ENCODE measurements at regions not wholly inside any gene's neighbourhood (a gene's known extent, or its start where the extent isn't known, plus 50 kb on each side); places are given as distances from the start of the nearest gene placed in this dataset.
A peak's percentile ranks its signal among the peaks of the same experiment; 100 is the strongest.

DNA sequence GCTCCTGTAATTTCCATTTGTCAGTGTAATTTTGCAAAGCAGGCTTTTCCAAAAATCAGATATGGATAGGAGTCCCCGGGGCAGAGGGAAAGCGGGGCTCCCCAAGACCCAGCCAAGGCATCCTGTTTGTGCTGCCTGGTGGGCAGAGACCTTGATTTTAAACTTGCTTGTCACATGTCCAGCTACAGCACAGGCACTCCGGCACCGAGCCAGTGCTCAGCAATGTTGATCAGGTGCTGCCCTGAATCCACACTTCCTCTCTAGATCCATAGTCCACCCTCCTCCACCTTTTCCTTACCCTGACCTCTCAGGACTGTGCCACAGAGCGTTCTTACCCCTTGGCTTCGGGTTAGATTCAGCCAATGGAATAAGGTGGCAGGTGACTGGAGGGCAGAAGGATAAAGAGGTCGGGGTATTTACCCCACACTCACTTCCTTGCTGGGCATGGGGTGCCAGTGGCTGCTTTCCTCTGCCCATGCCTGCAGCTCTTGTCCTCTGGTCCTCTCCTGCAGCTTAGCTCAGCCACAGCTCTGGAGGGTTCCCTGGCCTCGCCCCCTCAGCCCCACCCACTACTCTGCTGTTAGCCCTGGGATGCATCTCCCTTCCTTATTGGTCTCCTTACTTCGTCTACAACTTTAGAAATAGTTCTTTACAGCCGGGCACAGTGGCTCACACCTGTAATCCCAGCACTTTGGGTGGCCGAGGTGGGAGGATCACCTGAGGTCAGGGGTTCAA, 80.1 kb downstream of the IRF2BPL start:
- DNase-seq, result no peak

DNA sequence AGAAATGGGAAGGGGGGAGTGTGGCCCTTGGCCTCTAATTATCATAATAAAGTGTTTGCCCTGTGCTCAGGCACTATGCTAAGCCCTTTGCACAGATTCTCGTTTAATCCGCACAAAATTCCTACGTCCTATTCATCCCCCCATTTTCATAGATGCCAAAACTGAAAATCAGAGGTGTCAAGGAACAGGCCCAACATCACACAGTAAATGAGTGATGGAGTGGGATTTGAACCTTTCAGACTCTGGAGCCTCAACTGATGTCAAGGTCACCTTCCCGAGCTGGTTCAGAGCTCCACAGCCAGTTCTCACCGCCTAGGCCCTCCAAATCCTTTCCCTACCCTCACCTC, 80.7 kb downstream of the IRF2BPL start:
- DNase-seq, result no peak

DNA sequence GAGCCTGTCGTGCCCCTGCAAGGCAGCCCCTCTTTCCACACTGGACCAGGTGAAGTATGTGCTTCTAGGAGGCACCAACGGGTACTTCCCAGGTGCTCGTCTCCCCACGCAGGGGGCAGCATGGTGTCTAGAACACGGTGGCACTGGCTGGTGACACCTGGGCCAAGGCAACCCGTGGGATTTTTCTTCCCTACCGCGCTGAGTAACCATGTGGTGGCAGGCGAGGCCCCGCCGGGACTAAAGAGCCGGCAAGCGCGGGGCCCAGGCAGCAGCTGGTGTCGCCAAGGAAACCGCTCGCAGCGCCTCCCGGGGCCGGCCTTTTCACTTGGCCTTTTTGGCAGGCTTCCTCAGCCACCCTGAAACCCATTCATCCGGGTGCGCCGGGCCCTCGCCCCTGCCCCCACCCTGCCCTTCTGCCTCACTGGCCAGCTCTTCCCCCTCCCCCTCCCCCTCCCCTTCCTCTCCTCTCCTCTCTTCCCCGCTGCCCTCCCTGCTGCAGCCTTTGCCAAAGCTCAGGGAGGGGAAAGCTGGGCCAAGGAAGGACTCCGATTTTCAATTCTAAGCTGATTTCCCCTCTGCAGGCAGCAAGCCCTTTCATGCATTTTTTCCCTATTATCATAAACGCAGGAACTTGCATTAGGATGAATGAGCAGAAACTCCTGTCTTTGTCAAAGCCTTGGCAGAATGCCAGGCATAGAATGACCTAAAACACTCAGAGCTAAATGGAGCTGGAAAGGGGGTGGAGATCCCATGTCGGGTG, 81.2 kb downstream of the IRF2BPL start:
- DNase-seq, result peak; percentile 93

DNA sequence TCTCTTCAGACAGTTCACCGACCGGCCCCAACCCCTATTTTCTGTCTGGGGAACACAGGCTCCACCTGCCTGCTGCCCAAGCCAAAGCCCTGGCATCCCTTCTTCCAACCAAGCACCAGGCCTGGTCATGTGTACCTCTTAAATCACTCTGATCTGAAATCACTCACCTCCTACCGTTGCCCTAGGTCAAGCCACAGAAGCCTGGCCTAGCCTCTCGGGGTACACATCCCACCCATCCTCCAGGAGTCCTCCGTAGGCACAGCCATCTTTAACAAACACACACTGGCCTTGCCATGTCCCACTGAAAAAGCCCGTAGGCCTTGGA, 81.8 kb downstream of the IRF2BPL start:
- DNase-seq, result no peak

DNA sequence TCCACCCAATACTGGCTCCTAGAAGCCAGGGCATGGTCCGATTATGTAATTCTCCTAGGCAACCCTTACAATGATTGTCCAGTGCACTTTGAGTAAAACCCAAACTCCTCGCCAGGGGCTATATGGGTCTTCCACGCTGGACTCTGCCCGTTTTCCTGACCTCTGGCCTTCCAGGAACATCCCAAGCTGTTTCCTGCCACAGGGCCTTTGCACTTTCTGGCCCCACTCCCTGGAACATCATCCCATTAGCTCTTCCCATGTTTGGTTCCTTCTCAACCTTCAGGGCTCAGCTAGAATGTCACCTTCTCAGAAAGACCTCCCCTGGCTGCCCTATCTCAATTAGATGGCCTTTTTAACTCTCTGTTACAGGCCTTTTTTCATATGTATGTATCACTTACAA, 85.4 kb downstream of the IRF2BPL start:
- no peak for DNase-seq

DNA sequence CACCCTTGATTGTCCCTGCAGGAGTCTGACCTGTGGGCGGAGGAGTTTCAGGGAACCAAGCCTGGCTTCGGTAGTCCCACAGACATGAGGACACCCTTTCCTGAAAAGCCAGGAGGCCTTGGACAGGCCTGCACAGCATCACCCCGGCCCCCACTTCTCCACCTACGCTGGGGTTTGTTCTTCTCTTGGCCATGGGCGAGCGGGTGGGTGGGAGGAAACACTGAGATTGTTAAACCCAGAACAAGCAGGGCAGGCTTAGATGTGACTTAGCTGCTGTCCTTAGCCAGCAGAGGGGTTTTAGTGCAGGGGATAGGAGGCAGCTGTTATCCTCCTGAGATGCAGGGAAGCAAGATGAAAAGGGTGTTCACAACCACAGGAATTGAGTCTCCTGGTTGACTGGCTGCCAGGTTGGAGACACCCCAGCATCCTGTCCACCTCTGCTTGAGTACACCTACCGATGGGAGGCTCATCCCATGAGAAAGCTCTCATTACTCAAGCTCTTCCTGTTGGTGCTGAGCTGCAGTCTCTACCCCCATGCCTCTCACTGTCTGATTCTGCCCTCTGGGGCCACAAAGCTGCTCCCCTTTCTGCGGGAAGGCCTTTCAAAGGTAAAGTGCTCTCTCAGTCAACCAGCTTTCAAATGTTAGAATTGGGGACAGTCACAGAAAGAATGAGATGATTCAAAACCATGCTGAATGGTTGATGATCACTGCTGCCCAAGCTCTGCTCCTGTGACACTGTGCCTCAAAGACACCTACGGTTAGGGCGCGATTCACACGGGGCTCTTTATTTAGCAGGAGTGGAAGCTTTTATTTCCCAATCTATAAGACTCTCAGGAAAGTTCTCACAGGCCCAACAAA, 86.3 kb downstream of the IRF2BPL start:
- DNase-seq, result no peak

DNA sequence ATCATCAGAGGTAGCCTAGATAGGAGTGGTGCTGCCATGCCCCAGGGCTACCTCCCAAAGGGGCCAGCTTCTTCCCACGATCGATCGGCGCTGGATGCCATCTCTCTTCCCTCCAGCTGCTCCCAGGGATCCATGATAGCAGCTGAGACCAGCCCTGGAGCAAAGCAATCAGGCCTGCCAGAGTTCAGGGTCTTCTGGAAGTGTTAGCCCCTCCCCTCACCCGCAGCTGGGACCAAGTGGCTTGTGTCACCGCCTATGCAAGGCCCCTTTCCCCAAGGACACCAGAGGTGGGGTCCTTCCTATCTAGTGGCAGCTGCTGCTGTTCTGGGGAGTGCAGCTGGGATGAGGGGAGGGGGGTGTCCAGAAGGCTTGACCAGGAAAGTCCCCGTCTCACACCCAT, 87.0 kb downstream of the IRF2BPL start:
- DNase-seq, result no peak

DNA sequence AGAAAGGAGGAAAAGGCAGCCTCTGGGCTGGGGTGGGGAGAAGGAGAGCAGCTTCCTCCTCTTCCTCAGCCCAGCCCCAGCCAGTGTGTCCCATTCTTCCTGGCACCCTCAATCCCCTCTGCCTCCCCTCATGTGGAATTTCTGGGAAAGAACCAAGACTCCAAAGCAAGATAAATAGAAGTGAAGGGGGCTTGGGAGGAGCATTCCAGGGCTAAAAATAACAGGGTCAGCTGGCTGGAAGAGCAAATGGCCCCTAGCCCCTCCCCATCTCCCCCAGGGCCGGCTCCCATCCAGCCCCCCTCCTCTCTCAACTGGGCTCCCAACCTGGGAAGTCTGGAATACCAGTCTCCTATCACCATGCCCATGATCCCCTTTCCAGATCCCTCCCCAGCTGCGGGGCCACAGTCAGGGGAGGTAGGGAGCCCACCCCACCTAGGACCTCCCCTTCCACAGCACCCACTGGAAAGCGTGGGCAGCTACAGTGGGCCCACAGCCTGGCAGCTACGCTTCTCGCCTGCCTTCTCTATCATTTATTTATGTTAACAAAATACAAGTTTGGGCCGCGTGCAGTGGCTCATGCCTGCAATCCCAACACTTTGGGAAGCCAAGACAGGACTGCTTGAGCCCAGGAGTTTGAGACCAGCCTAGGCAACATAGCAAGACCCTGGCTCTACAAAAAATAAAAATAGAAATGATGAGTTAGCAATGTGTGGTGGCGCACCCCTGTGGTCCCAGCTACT, 88.3 kb downstream of the IRF2BPL start:
- no peak for DNase-seq

DNA sequence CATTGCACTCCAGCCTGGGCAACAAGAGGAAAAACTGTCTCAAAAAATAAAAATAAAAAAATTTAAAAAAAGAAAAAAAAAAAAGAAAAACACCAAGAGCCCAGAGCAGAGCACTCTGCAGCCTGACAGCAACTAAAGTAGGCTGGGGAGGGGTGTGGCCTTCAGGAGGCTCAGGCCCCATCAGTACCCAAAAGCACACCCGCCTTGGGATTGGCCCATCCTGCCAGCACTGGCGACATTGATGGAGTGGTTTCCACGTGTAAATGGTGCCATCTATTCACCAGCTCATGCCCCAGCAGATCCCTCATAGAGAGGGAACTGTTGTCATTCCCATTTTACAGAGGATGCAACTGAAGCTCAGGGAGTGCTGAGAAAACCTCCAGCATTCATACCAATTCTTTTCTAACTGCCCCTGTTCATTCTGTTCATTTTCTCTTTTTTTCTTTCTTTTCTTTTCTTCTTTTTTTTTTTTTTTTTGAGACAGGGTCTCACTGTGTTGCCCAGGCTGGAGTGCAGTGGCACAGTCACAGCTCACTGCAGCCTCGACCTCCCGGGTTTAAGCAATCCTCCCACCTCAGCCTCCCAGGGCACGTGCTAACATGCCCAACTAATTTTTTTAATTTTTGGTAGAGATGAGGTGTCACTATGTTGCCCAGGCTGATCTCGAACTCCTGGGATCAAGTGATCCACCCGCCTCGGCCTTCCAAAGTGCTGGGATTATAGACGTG, 89.3 kb downstream of the IRF2BPL start:
- DNase-seq, result no peak

DNA sequence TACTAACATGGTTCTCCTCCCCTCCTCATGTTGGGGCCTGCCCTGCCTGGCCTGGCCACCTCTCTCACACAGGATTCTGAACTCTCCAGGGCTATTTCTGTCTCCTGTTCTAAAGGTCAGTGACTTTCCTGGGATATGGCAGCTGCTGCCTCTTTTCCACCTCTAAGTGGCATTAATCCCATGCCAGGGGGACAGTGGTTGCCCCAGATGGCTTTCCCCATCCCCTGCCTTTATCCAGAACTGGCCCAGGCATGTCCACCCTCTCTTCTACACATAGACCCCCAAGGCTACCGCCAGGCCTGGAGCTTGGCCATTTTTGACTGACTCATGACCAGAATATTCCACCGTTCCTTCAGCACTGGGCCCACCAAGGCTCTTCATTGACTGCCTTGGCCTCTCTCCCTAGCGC, 90.4 kb downstream of the IRF2BPL start:
- no peak for DNase-seq

DNA sequence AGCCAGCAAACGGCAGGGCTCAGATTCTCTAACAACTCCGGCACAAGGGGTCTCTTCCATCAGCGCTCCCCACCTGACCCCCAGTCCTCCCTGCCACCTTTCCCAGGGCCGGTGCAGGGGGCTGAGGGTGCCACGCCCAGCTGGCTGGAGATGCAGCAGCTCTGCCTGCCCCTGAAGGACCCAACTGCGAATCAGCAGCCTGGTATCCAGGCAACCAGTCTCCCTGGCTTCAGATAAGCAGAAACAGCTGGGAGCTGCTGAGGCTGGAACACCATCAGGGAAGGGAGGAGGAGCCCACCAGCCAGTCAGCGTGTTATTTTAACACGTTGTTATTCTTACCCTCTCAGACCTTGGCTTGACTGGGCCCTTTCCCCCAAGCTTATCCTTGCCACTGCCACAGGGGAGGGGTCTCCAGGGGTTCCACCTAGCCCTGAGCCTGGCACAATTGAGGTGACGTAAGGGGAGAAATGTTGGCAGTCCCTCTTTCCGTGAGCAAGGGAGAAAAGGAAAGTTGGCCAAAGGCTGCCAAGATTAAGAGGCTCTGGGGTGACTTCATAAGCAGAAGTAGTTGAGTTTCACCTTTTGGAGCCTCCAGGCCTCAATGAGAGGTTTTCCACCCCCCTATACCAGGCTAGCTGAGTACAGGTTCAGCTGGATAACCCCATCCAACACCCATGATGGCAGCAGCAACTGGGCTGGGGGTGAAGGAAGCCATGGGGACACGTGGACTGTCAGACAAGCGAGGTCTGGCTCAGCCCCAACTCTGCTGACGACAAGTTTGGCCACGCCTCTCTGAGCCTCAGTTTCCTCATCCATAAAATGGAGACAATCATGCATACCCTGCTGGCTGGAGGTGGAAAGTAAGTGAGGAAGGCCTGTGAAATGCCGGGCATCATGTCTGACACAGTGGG, 91.1 kb downstream of the IRF2BPL start:
- DNase-seq, result peak; percentile 74

DNA sequence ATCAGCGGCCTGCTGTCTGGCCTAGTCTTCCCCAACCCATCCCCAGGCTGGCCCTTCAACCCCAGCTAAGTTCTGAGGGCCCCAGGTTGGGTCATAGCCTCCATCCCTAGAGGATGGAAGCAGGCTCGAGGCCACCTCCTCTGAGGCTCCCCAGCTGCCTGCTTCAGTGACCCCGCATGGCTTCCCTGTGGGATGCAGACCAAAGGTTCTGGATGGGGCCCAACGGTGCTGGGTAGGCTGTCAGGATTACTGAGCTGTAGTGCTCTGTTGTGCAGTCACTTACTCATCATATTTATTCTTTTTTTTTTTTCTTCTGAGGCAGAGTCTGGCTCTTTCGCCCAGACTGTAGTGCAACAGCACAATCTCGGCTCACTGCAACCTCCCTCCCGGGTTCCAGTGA, 92.0 kb downstream of the IRF2BPL start:
- DNase-seq, result no peak

DNA sequence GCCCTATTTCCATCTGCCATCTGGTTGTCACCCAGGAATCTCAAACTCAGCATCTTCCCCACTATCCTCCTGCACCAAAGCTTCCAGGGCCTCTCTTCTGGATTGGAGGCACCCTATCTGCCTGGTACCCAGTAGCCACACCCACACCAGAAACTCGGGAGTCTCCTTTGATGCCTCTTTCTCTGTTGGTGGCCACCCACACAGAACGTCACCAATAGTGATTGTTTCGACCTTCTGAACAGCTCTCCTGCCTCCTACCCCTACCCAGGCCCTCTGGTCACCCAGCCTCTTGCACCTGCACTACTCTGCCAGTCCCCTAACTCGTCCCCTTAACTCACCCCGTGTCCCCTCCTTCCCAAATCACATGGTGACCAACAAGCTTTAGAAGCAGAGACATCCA, 95.0 kb downstream of the IRF2BPL start:
- DNase-seq, result no peak

DNA sequence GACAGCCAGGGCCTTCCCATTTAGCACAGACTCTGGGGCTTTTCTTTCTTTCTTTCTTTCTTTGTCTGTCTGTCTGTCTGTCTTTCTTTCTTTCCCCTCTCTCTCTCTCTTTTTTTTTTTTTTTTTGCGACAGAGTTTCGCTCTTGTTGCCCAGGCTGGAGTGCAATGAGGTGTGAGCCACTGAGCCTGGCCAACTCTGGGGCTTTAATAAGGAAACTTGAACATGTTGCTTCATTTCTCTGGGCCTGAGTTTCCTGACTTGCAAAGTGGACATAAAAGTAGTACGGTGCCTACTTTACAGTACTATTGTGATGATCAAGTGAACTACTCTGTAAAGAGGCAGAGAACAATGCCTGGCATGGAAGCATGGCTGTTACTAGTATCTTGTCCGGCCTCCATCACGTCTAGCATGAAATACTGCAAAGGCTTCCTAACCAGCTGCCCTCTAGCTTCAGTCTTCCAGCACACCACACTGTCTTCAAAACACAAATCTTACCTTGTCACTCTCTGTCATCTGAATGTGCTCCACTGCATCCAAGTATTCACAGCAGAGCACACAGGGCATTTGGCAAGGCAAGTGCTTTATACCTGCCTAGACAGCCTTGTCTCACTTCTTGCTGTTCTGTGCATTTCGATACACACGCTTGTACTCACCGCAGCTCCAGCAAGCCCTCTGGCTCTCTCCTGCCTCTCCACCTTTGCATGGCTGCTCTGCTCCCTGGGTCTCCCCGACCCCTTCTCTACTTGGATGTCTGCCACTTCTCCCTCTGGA, 96.7 kb downstream of the IRF2BPL start:
- no peak for DNase-seq

DNA sequence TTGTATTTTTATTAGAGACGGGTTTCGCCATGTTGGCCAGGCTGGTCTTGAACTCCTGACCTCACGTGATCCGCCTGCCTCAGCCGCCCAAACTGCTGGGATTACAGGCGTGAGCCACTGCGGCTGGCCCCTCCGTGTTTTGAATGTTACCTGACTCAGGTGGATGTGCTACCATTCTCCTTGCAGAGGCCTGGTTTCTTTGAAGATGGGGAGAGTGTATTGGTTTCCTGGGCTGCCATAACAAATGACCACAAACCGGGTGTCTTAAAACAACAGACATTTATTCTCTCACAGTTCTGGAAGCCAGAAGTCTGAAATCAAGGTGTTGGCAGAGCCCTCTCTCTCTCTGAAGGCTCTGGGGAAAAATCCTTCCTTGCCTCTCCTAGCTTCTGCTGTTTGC, 98.0 kb downstream of the IRF2BPL start:
- DNase-seq, result no peak

DNA sequence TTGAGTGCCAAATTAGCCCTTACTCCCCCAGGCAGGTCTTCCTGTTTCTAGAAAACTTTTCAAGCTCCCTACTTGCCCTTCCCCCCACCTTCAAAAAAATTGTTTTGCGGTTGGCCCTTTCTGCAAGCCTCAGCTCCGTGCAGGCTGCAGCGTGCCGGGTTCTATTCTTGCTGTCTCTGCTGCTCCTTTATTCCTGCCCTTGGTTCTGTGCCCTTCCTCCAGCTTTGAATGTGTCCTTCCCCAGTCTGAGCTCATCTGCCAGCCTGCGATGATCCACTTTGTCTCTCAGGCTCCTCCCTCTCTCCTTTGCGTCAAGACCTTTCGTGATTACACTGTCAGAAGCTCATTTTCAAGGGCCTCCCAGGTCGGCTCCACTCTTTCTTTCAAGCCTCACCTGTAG, 98.6 kb downstream of the IRF2BPL start:
- DNase-seq, result no peak

DNA sequence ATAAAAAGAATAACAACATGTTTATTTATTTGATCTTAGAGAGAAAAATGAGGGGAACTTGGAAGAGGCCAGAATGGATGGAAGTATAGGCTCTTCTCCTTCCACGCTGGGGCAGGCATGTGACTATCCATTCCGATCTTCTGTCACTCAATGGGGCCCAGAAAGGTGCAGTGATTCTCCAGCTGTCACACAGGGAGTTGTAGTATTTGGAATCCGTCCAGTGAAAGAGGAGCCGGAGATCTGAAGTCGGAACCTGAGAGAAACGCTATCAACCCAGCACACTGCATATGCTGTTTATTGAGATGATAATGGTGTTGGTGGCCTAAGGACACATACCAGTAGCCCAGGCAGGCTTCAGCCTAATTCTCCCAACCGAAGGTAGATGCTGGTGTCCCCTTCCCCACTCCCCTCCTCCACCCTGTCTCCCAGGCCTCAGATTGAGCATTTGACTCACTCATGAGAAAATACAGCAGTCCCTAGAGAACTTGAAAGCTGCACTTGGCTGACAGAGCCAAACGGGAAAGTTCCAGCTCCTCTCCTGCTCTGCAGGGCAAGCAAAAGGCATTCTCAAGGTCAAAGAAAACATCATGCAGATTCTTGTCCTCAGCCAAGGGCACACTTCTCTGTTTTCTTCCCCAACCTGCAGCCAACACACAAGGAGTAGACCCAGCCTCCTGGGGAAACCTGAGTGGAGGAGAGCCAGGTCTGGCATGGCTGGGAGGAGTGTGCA, 100.4 kb downstream of the IRF2BPL start:
- no peak for DNase-seq

DNA sequence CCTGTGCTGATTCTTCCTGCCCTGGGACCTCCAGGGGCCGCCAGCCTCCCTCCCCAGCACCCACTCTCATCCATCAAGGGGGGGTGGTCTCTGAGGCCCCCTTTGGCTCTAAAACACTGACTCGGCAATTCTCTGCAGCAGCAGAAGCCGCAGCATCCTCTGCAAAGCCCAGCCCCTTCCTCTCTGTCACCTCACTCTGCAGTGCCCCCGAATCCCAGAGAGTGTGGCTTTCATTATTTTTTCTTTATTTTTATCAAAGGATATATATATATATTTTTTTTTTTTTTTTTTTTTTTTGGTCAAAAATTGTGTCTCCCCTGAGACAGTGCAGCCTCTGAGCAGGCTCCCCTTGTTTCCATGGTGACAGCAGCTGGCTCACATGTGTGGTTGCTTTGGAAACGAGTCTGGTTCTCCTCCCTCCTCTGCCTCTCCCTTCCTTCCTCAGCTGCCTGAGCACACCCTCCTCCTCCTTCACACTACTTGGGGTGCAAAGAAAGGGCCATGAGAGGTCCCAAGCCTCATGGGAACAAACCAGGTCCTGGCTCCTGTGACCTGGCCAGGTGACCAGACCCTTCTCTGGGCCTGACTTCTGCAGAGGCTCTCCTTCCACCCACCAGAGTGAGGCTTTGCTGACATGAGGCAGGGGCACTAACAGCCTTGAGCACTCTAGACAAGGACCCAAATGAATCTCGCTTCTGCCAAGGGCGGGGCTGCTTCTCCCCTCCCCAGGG, 100.5 kb downstream of the LRRC74A start:
- no peak for DNase-seq

DNA sequence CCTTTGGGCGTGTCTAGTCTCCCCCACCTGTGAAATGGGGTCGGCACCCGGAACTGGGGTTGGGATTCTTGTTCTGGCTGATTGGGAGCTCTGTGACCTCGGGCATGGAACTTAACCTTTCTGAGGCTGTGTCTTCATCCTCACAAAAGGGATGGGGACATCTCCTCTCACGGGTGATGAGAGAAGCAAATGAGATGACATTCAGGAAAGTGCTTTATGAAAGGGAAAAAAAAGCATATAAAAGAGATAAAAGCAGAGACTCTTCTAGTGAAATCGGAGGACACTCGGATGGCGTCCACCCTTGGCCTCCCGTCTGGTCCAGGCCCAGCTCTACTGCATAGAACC, 98.9 kb downstream of the LRRC74A start:
- no peak for DNase-seq
